Peyer's patch (tissue), 4 donors: ENCODE measurements at regions not wholly inside any gene's neighbourhood (a gene's known extent, or its start where the extent isn't known, plus 50 kb on each side); places are given as distances from the start of the nearest gene placed in this dataset.

Source experiments
- DNase-seq, 3 donors: peaks; one replicate each; pipeline ENCODE4 v3.0.0-alpha.2; 2017 to 2019
- H3K27ac ChIP-seq, 4 donors: fragments of 200-600 bp; sonication (generic); one replicate each; pipeline ENCODE4 v1.5.1; 2016 to 2019
- H3K27me3 ChIP-seq, 2 donors: fragments of 200-600 bp; sonication (generic); one replicate each; pipeline ENCODE4 v1.5.1; 2019
- H3K36me3 ChIP-seq, 3 donors: fragments of 200-600 bp; sonication (generic); one replicate each; pipeline ENCODE4 v1.5.1; 2016 to 2019
- H3K4me1 ChIP-seq, 4 donors: fragments of 200-600 bp; sonication (generic); one replicate each; pipeline ENCODE4 v1.5.1; 2016 to 2019
- H3K4me3 ChIP-seq, 4 donors: fragments of 200-600 bp; sonication (generic); 1 replicate in 3 of 4; 2 replicates in 1 of 4; pipeline ENCODE4 v1.5.1; 2016 to 2019; ENCODE audit warnings: mild to moderate bottlenecking in 1 of 4
- H3K9me3 ChIP-seq, 4 donors: fragments of 200-600 bp; sonication (generic); one replicate each; pipeline ENCODE4 v1.5.1; 2016 to 2019; ENCODE audit warnings: mild to moderate bottlenecking in 1 of 4
- CTCF ChIP-seq, 6 experiments: fragments of 450-650 bp in 4 of 6; fragments of 200-600 bp in 2 of 6; sonication (generic) in 1 of 6; IDR thresholded peaks; one replicate each; pipeline ENCODE4 v1.5.1; 2017 to 2019; ENCODE audit warnings: antibody characterized with exemption in 6 of 6, mild to moderate bottlenecking in 3 of 6, moderate library complexity in 1 of 6
- POLR2A ChIP-seq, 2 donors: fragments of 450-650 bp; IDR thresholded peaks; one replicate each; pipeline ENCODE4 v1.5.1; 2017; ENCODE audit warnings: antibody characterized with exemption in 2 of 2, mild to moderate bottlenecking in 2 of 2, moderate library complexity in 2 of 2

GRCh38 chr1:167159782-167160181 lies 60.9 kb upstream of the POU2F1 start:
- Histone ChIP-seq H3K27ac (no peak overlapping the region), H3K27me3 (no peaks in the 10 kb centered on the region), H3K4me1 (peaks cover 0 to 6% (median 0%) of the 10 kb centered on the region in 4 donors), H3K4me3 (no peak overlapping the region), H3K9me3 (no peaks in the 10 kb centered on the region), H3K36me3 (no peaks in the 10 kb centered on the region)
- TF ChIP-seq CTCF (IDR thresholded peaks at IDR 0.05) (no peak), POLR2A (IDR thresholded peaks at IDR 0.05) (no peak)
- DNase-seq: no peak

DNA sequence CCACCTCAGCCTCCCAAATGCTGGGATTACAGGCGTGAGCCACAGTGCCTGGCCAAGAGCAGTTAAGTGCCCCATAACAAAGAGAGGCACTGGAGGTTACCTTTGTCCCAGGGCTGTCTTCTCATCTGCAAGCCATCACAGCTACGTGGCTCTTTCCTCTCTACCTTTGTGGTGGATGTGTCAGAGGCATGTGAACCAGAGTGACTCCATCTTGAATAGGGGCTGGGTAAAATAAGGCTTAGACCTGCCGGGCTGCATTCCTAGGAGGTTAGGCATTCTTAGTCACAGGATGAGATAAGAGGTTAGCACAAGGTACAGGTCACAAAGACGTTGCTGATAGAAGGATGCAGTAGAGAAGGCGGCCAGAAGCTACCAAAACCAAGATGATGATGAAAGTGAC lies 59.4 kb upstream of the POU2F1 start:
- no peak for DNase-seq
- Histone ChIP-seq H3K9me3 (no peaks in the 10 kb centered on the region), H3K4me1 (peaks cover 0 to 13% (median 0%) of the 10 kb centered on the region in 4 donors), H3K36me3 (no peaks in the 10 kb centered on the region), H3K4me3 (no peak overlapping the region), H3K27me3 (no peaks in the 10 kb centered on the region), H3K27ac (no peak overlapping the region)
- no peak for TF ChIP-seq POLR2A (IDR thresholded peaks at IDR 0.05)
- no peak for TF ChIP-seq CTCF (IDR thresholded peaks at IDR 0.05)

DNA sequence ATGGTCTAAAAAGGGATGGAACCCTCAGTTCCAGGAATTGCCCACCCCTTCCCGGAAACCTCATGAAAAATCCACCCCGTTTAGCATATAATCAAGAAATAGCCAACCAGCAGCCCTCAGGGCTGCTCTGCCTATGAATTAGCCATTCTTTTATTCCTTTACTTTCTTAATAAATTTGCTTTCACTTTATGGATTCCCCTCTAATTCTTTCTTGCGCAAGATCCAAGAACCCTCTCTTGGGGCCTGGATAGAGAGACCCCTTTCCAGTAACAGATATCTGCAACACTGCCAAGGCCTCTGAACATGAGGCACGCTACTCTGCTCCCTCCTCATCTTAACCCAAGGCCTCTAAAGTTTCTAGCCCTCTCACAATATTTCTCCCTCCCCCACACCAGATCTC lies 58.9 kb upstream of the POU2F1 start:
- no peaks in the 10 kb centered on the region for H3K36me3 ChIP-seq
- no peak overlapping the region for H3K4me3 ChIP-seq
- H3K27me3 ChIP-seq: no peaks in the 10 kb centered on the region
- TF ChIP-seq POLR2A (IDR thresholded peaks at IDR 0.05): no peak
- no peak for TF ChIP-seq CTCF (IDR thresholded peaks at IDR 0.05)
- H3K4me1 ChIP-seq: peaks cover 0 to 16% (median 0%) of the 10 kb centered on the region in 4 donors
- no peak for DNase-seq
- no peak overlapping the region for H3K27ac ChIP-seq
- H3K9me3 ChIP-seq: no peaks in the 10 kb centered on the region

- Histone ChIP-seq H3K36me3 (no peaks in the 10 kb centered on the region), H3K27ac (no peak overlapping the region), H3K9me3 (peaks cover 0 to 3% (median 0%) of the 10 kb centered on the region in 4 donors), H3K4me1 (peaks cover 0 to 16% (median 0%) of the 10 kb centered on the region in 4 donors), H3K4me3 (no peak overlapping the region), H3K27me3 (no peaks in the 10 kb centered on the region)
- no peak for DNase-seq
- TF ChIP-seq POLR2A (IDR thresholded peaks at IDR 0.05) (no peak), CTCF (IDR thresholded peaks at IDR 0.05) (no peak)
Measured at GRCh38 chr1:167165219-167165618, 55.5 kb upstream of the POU2F1 start.

DNA sequence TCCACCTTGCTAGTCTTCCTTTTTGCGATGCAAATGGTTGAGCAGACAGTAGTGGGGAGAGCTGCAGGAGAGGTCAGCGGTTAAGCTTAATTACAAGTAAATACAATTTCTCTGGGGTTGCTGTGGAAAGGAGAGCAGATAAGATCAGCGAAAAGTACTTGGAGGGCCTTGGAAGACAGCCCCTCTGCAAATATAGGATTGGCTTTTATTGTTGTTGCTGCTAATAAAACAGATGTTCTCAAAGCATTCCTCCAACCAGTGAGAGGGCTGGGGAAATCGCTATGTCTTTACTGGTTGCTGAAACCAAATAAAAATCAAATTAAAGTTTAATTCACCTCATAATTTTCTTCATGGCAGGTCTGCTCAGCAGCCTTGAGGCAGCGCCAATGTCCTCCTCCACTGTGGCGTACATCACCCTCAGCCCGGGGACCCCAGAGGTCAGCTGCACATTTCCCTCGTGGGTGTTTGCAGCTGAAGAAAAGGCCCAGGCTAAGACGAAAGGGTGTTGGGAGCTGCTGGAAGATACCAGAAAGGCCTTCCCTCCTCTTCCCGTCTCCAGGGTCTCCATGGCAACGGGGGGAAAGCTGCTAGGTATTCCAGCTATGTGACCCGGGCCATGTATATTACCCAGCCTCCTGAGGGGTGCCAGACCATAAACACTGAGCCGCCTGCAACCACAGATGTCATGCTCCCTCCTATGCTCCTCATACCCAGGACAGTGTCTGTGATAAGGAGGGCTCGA lies 54.6 kb upstream of the POU2F1 start:
- Histone ChIP-seq H3K9me3 (peaks cover 0 to 3% (median 0%) of the 10 kb centered on the region in 4 donors), H3K4me1 (peaks cover 0 to 16% (median 0%) of the 10 kb centered on the region in 4 donors), H3K36me3 (no peaks in the 10 kb centered on the region), H3K27me3 (no peaks in the 10 kb centered on the region), H3K27ac (peak overlapping the region in 1 of 4 donors; percentile 28), H3K4me3 (no peak overlapping the region)
- DNase-seq: no peak
- TF ChIP-seq CTCF (IDR thresholded peaks at IDR 0.05): no peak
- no peak for TF ChIP-seq POLR2A (IDR thresholded peaks at IDR 0.05)
